SK-N-MC (cell line): ENCODE measurements at regions not wholly inside any gene's neighbourhood (a gene's known extent, or its start where the extent isn't known, plus 50 kb on each side); places are given as distances from the start of the nearest gene placed in this dataset.

Experiments
- EZH2 ChIP-seq: fragments of 200-600 bp; sonication (generic); IDR thresholded peaks from one replicate; pipeline ENCODE4 v1.6.1; 2017; ENCODE audit warnings: antibody characterized with exemption
- POLR2AphosphoS5 ChIP-seq: IDR thresholded peaks from 2 replicates; pipeline ENCODE4 v1.6.1; 2012; ENCODE audit warnings: mild to moderate bottlenecking, low read depth, low read length, borderline replicate concordance

DNA sequence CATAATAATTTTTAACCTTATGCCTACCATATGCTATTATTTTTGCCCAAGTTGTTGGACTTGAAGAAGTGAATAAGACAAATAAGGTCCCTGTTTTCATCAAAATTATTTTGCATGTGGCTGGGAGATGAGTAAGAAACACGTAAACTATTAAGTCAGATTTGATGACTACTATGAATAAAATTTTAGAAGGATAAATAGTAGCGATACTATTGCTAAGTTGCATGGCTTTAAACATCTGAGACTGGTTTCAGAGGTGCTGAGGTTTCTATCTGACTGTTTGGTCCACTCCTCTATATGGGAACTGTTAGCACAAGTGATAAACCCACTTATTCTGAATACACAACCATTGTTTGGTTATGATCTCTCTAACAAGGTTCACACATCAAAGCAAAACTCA, 674.3 kb upstream of the MDGA2 start:
- TF ChIP-seq EZH2 (no peak), POLR2AphosphoS5 (no peak)
